ENCODE measurements at regions not wholly inside any gene's neighbourhood (a gene's known extent, or its start where the extent isn't known, plus 50 kb on each side); places are given as distances from the start of the nearest gene placed in this dataset.
"Not testable (repeated sequence)": the region's sequence is repeated elsewhere in the genome, so short reads cannot be mapped to it uniquely, and the experiment has no call there.

DNA sequence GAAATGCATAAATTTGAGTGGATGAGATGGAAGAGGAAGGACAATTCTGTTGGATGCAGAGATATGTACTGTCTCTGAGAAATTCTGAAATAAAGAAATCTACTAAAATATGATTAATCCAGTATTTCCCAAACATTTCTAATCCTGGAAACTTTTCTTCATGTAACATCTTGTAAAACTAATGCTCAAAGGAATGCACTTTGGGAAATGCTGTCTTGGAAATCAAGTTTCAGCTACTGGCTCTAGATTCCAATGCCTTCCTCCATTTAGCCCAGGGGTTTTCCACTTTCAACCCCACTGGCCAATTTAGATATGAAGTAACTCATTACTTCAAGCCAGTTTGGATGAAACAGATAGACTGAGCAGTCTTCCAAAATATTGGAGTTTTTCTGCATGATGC lies 355.1 kb downstream of the TXNL1 start:
- Histone ChIP-seq H3K79me2 (ENCODE audit: insufficient read depth, low read length) (no peaks in the 10 kb centered on the region), H3K4me3 (replicated peaks in 1 of 3; ENCODE audit: low read depth in 2 of 3, low read length in 3 of 3) (no peak overlapping the region), H3K9me3 (replicated peaks in 1 of 2; ENCODE audit: control insufficient read depth in 1 of 2, insufficient read depth in 1 of 2, low read length in 2 of 2) (peaks cover 7 to 15% of the 10 kb centered on the region in 2 donors), H3K27ac (ENCODE audit: low read depth in 1 of 2, low read length in 2 of 2) (no peak overlapping the region), H4K20me1 (ENCODE audit: insufficient read depth, low read length) (no peaks in the 10 kb centered on the region), H3K36me3 (replicated peaks in 1 of 2; ENCODE audit: control insufficient read depth in 1 of 2, insufficient read depth in 2 of 2, low read length in 2 of 2) (no peaks in the 10 kb centered on the region), H3K27me3 (ENCODE audit: control insufficient read depth in 2 of 2, insufficient read depth in 2 of 2, low read length in 2 of 2) (no peaks in the 10 kb centered on the region), H3K4me2 (replicated peaks; ENCODE audit: extremely low read depth, low read length, poor library complexity, severe bottlenecking) (no peak overlapping the region), H2AFZ (ENCODE audit: insufficient read depth, low read depth, low read length, poor library complexity, severe bottlenecking) (no peak overlapping the region), H3K4me1 (ENCODE audit: control insufficient read depth in 1 of 2, insufficient read depth in 2 of 2, low read length in 2 of 2) (no peaks in the 10 kb centered on the region), H3K9ac (ENCODE audit: insufficient read depth, low read length, poor library complexity, severe bottlenecking) (no peak overlapping the region)
- intact Hi-C loops (cut with micrococcal nuclease) = no loop called here
- Mint-ChIP-seq H3K27ac (no peak overlapping the region), H3K36me3 (no peaks in the 10 kb centered on the region), H3K4me1 (no peaks in the 10 kb centered on the region), H3K9me3 (peaks cover 10 to 17% (median 14%) of the 10 kb centered on the region in 7 donors), H3K27me3 (ENCODE audit: low read depth in 3 of 3) (no peaks in the 10 kb centered on the region), H3K4me3 (no peak overlapping the region)
- no peak for DNase-seq
- TF ChIP-seq, protein P1, sequence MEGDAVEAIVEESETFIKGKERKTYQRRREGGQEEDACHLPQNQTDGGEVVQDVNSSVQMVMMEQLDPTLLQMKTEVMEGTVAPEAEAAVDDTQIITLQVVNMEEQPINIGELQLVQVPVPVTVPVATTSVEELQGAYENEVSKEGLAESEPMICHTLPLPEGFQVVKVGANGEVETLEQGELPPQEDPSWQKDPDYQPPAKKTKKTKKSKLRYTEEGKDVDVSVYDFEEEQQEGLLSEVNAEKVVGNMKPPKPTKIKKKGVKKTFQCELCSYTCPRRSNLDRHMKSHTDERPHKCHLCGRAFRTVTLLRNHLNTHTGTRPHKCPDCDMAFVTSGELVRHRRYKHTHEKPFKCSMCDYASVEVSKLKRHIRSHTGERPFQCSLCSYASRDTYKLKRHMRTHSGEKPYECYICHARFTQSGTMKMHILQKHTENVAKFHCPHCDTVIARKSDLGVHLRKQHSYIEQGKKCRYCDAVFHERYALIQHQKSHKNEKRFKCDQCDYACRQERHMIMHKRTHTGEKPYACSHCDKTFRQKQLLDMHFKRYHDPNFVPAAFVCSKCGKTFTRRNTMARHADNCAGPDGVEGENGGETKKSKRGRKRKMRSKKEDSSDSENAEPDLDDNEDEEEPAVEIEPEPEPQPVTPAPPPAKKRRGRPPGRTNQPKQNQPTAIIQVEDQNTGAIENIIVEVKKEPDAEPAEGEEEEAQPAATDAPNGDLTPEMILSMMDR (IDR thresholded peaks at IDR 0.05) = no peak

DNA sequence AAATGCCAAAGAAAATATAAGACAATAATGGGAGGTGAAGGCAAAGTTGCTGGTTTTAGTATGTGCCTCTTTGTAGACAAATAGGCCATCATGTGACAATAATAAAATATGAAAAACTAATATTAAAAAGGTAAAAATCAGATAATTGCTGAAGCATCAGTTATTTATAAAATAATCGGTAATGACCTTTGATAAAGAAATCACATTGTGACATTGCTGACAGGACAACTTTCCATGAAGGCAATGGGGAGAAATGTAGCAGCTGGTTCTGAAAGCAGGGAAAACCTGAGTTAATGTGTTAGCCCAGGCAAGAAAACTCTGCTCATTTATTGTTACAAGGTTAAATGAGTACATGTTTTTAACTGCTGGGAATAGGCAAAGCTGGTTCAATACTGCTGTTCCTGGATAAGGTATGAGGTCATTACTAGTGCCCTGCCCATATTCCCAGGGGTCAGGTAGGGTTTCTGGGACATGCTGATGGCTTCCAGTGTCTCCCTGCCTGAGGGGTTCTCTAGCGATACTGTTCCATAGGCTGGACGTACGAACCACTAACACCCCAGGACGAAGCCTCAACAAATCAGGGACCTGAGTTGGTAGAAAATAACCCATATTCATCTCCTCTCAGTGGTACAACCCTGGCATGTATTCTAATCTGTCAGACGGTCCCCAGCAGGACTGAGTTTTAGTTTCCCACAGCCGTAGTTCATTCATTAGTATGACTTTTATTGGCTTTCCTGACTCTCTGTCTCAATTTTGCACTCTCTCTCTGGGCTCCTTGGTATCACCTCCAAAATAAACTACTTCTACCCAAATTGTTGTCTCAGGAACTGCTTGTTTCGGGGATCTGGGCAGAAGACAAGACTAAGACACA lies 355.9 kb downstream of the TXNL1 start:
- Histone ChIP-seq H3K27ac (ENCODE audit: low read depth in 1 of 2, low read length in 2 of 2) (no peak overlapping the region), H2AFZ (ENCODE audit: insufficient read depth, low read depth, low read length, poor library complexity, severe bottlenecking) (no peak overlapping the region), H3K36me3 (replicated peaks in 1 of 2; ENCODE audit: control insufficient read depth in 1 of 2, insufficient read depth in 2 of 2, low read length in 2 of 2) (no peaks in the 10 kb centered on the region), H3K79me2 (ENCODE audit: insufficient read depth, low read length) (no peaks in the 10 kb centered on the region), H3K9me3 (replicated peaks in 1 of 2; ENCODE audit: control insufficient read depth in 1 of 2, insufficient read depth in 1 of 2, low read length in 2 of 2) (peaks cover 7 to 15% of the 10 kb centered on the region in 2 donors), H3K9ac (ENCODE audit: insufficient read depth, low read length, poor library complexity, severe bottlenecking) (no peak overlapping the region), H3K4me2 (replicated peaks; ENCODE audit: extremely low read depth, low read length, poor library complexity, severe bottlenecking) (no peak overlapping the region), H4K20me1 (ENCODE audit: insufficient read depth, low read length) (no peaks in the 10 kb centered on the region), H3K4me3 (replicated peaks in 1 of 3; ENCODE audit: low read depth in 2 of 3, low read length in 3 of 3) (no peak overlapping the region), H3K4me1 (ENCODE audit: control insufficient read depth in 1 of 2, insufficient read depth in 2 of 2, low read length in 2 of 2) (no peaks in the 10 kb centered on the region), H3K27me3 (ENCODE audit: control insufficient read depth in 2 of 2, insufficient read depth in 2 of 2, low read length in 2 of 2) (no peaks in the 10 kb centered on the region)
- H3K9me3 Mint-ChIP-seq = peaks cover 13 to 17% (median 14%) of the 10 kb centered on the region in 7 donors
- no peaks in the 10 kb centered on the region for H3K36me3 Mint-ChIP-seq
- WGBS (ENCODE audit: insufficient coverage) = 94% methylated on average over 4 of the region's 8 CpGs
- peak overlapping the region in 1 of 7 donors; percentile 80 for H3K27ac Mint-ChIP-seq
- TF ChIP-seq, protein P1 (IDR thresholded peaks at IDR 0.05) = no peak
- DNase-seq = no peak
- intact Hi-C loops (cut with micrococcal nuclease) = no loop called here
- H3K4me3 Mint-ChIP-seq = no peak overlapping the region
- no peaks in the 10 kb centered on the region for H3K27me3 Mint-ChIP-seq (ENCODE audit: low read depth in 3 of 3)
- no peaks in the 10 kb centered on the region for H3K4me1 Mint-ChIP-seq

GRCh38 chr18:56279816-56280215 lies 358.6 kb downstream of the TXNL1 start:
- H3K79me2 ChIP-seq (ENCODE audit: insufficient read depth, low read length); H3K36me3 ChIP-seq (replicated peaks in 1 of 2; ENCODE audit: control insufficient read depth in 1 of 2, insufficient read depth in 2 of 2, low read length in 2 of 2); H3K4me3 Mint-ChIP-seq; H3K4me3 ChIP-seq (replicated peaks in 1 of 3; ENCODE audit: low read depth in 2 of 3, low read length in 3 of 3); H3K27me3 ChIP-seq (ENCODE audit: control insufficient read depth in 2 of 2, insufficient read depth in 2 of 2, low read length in 2 of 2); H4K20me1 ChIP-seq (ENCODE audit: insufficient read depth, low read length); H3K4me2 ChIP-seq (replicated peaks; ENCODE audit: extremely low read depth, low read length, poor library complexity, severe bottlenecking); H3K27me3 Mint-ChIP-seq (ENCODE audit: low read depth in 3 of 3); H3K27ac ChIP-seq (ENCODE audit: low read depth in 1 of 2, low read length in 2 of 2); H3K4me1 ChIP-seq (ENCODE audit: control insufficient read depth in 1 of 2, insufficient read depth in 2 of 2, low read length in 2 of 2); H3K36me3 Mint-ChIP-seq; H3K9ac ChIP-seq (ENCODE audit: insufficient read depth, low read length, poor library complexity, severe bottlenecking); H3K27ac Mint-ChIP-seq; H2AFZ ChIP-seq (ENCODE audit: insufficient read depth, low read depth, low read length, poor library complexity, severe bottlenecking); H3K4me1 Mint-ChIP-seq; intact Hi-C loops (cut with micrococcal nuclease): not testable (repeated sequence)
- H3K9me3 Mint-ChIP-seq = peaks cover 12 to 20% (median 14%) of the 10 kb centered on the region in 7 donors
- WGBS (ENCODE audit: insufficient coverage) = no CpG with 5 or more reads among the region's 3 CpGs
- peaks cover 7 to 15% of the 10 kb centered on the region in 2 donors for H3K9me3 ChIP-seq (replicated peaks in 1 of 2; ENCODE audit: control insufficient read depth in 1 of 2, insufficient read depth in 1 of 2, low read length in 2 of 2)
- DNase-seq = peak in 1 of 3 donors; percentile 44
